Suppressor macrophage treated with lipopolysaccharide for 4 hours (primary cell): ENCODE measurements at regions not wholly inside any gene's neighbourhood (a gene's known extent, or its start where the extent isn't known, plus 50 kb on each side); places are given as distances from the start of the nearest gene placed in this dataset.
A peak's percentile ranks its signal among the peaks of the same experiment; 100 is the strongest.

Source experiments
- DNase-seq: peaks from one replicate; pipeline ENCODE4 v3.0.0-alpha.2; 2020

DNA sequence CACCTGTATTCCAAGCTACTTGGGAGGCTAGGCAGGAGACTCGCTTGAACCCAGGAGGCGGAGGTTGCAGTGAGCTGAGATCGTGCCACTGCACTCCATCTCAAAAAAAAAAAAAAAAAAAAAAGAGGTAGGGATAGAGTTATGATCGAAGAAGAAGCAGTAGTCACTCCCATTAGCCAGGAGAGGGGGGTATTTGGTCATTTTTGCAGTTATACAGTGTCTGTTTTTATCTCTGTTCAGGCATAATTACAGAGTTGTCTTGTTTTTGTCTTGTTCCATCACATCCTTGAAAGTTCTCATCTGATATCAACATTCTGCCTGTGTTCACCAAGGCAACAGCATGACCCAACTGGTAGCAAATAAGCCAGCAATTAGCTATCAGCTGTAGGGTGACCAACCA lies 98.5 kb upstream of the TMPO start:
- peak; percentile 39 for DNase-seq

GRCh38 chr12:98417266-98417665 lies 98.1 kb upstream of the TMPO start:
- peak; percentile 57 for DNase-seq

DNA sequence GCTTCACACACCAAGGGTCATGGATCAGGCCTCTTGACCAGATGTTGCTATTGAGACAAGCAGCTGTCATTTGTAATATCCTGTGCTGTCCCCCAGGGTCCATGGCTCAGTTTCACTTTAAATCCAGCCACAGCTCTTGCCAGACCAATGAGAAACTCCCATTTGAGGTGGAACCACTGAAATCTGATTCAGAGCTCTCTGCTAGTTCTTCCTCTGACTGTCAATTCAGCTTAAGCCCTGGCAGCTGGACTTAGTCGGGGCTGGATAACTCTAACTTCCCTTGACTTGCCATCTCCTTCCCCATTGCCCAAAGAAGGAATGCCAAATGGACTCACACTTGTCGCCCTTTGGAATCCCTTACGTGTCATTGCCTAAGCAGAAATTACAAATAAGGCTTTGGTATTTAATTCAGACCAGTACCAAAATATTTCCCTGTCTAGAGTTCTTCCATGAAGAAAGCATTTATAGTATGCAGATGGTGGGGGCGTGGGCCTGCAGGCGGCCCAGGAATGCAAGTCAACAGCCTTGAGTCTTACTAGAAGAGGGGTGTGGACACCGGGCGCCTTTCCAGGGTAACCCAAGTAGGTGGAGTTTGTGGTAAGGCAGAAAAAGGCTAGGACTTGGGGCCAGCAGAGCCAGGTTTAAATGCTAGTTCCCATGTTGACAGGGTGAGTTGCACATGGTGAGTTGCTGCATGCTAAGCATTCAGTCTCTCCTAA lies 96.9 kb upstream of the TMPO start:
- DNase-seq: peak; percentile 41

DNA sequence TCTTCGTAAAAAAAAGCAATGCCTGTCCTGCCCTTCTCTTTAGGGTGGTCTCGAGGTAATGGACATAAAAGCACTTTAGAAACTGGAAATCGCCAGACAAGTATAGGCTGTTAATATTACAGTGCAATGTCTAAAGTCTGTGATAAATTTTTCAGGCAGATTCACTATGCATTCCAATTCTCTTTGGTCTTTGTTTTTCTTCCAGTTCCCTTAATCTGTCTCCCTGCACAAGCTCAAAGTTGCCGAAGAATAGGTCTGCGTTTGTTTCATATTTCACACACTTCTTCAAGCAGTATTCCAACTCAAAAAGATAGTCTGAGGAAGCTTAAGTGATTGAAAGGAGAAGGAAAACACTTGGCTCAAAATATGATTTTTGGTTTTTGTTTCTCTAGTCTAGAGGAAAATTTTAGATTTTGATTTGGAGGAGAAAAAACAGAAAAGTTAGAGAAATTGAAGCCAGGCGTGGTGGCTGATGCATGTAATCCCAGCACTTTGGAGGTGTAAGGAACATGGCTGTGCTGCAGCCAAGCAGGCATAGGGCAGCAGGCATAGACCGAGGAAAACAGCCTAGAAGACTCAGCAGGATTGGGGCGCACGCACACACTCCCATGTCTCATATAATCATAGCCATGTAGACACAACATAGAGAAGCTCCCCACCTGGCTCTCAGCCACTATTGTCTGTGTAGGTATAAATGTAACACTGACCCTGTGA lies 96.2 kb upstream of the TMPO start:
- no peak for DNase-seq

DNA sequence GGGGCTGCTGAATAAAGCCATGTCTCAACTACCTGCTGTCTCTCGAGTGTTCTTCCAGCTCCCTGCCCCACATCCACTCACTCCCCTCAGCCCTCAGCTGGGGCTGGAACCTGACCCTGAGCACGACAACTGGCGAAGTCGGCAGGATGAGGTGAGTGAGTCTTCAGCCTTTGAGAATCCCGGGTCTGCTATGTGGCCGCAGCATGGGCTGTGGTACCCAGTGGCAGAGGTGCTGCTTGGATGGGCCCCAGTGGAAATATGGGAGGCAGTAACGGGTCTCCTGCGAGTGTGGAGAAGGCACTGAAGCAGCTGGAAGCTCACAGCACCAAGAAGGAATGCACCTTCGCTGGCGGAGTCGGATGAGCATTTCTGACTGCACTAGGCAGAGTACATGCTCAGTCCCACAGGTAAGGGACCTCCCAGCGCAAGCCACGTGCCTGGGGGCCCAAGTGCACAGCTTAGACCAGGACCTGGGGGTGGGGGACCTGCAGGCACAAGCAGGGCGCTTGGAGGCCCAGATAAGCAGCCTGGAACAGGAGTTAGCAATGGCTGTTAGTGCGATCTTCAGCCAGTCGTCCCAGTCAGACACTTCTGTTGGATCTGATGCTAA lies 95.5 kb upstream of the TMPO start:
- DNase-seq: no peak

GRCh38 chr12:98420461-98420860 lies 94.9 kb upstream of the TMPO start:
- DNase-seq: no peak

DNA sequence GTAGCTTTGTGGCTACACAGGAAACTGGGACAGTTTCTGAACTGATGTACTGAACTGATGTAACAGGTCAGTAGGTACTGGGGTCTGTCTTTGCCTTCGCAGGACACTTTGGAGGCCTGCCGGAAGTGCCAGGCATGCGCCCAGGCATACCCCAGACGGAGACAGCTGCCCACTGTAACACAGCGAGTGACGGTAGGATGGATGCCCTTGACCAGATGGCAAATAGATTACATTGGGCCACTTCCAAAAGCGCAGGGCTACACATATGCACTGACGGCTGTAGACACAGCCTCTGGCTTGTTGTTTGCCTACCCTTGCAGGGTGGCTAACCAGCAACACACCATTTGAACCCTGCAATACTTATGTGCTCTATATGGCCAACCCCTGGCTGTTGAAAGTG lies 94.1 kb upstream of the TMPO start:
- DNase-seq: no peak

DNA sequence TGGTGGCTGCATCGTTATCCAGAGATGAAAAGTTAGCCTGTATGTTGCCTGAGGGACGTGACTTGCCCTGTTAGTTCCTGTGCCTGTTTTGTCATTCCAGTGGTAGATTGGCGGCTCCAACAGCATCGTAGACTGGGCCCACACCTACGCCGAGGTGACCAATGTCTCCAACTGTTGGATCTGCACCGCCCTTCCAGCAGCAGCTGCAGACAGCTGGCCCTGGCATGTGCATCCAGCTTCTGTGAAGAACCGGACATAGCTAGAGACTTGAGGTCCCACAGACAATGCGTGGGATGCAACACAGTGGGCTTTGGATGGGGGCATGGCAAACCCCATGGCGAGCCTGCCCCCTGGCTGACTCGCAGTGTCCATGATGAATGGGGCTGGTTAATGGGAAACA lies 93.0 kb upstream of the TMPO start:
- no peak for DNase-seq

- DNase-seq: no peak
Measured at GRCh38 chr12:98422812-98423211, 92.6 kb upstream of the TMPO start.

DNA sequence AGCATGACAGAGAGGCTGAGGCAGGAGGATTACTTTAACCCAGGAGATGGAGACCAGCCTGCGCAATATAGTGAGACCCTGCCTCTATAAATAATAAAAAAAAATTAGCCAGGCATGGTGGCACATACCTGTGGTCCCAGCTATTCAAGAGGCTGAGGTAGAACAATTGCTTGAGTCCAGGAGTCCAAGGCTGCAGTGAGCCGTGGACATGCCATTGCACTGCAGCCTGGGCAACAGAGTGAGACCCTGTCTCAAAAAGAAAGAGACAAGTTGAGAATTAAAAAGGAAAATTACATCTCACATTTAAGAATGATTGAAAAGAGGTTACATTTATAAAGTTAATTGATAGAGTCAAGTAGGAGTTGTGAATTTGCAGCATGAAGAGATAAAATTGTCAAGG lies 91.4 kb upstream of the TMPO start:
- no peak for DNase-seq

GRCh38 chr12:98424726-98425401 lies 90.5 kb upstream of the TMPO start:
- peak; percentile 74 for DNase-seq

- DNase-seq: no peak
Measured at GRCh38 chr12:98425859-98426258, 89.5 kb upstream of the TMPO start.

DNA sequence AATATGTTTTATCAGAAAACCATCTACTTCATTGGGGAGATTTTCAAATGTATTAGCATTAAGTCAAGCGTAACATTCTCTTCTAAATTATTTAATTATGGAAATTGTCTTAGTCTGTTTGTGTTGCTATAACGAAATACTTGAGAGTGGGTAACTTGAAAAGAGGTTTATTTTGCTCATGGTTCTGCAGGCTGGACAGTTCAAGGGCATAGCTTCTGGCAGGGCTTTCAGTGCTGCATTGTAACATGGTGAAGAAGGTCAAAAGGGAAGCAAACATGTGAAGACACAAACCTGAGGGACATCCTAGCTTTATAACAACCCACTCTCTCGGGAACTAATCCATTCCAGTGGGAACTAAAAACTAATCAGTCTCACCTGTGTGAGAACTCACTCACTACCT lies 84.3 kb upstream of the TMPO start:
- no peak for DNase-seq

DNA sequence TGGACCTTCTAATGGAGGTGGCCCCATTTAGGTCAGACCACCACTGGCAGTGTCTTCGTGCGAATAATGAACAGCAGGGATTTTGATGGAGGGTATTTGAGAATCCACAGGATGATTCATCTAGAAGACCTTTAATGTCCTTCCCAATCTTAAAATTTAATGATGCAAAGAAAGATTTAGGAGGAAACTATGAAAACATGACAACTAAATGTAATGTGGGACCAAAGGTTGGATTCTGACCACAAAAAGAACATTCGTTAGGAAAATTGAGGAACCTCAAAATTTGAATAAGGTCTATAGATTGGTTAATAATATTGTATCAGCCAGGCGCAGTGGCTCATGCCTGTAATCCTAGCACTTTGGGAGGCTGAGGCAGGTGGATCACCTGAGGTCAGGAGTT lies 78.2 kb upstream of the TMPO start:
- DNase-seq: no peak

DNA sequence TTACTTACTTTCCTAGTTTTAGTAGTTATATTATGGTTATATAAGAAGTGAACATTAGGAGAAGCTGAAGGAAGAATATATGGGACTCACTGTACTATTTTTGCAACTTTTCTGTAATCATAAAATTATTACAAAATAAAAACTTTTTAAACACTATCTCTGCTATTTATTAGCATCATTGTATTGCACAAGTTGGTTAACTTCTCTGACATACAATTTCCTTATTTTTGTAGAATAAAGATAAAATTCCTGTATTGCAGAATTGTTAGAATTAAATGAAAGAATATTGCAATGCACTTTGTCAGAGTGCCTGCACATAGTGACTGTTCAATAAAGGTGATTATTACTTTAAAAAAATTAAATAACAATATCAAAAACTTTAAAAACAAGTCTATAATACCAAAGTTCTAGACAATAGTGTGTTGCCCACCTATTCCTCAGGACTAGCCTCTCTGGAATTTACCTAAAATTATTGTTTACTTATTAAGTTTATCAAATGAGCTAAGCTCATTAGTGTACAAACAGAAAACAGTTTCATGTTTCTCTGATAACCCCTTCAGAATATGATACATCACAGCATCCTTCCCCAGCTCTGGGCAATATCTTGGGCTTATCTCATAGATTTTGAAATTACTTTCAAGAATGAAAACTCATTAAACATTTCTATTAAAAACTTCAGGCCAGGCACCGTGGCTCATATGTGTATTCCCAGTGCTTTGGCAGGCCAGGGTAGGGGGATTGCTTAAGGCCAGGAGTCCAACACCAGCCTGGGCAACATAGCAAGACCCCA lies 77.4 kb upstream of the TMPO start:
- peak; percentile 46 for DNase-seq

- no peak for DNase-seq
Measured at GRCh38 chr12:98438656-98439230, 76.6 kb upstream of the TMPO start.

- DNase-seq: peak; percentile 85
Measured at GRCh38 chr12:98439471-98439951, 75.9 kb upstream of the TMPO start.

DNA sequence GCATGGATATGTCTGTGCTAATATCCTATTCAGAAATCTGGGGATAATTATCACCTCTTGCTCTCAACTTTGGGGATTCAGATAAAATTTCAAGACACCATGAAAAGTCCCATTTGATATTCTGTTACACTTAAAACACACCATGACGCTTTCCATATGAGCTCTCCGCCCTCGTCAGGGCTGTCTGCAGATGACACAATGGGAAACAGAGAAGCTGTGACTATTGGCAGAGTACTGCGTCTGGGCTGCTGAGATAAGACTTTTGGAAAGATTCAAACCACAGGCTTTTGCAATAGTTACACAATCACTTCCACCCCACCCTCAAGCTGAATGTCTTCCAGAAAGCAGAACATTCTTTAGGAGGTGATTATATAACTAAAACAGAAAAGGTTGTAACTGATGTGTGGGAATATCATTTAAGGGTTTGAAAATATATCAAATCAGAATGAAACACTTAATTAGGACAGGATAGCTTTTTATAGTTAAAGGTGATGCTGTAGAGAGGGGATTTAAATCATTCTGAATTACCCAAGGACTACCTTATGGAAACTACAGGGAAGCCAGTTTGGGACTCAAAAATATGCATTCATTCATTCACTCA lies 75.3 kb upstream of the TMPO start:
- DNase-seq: peak; percentile 97

DNA sequence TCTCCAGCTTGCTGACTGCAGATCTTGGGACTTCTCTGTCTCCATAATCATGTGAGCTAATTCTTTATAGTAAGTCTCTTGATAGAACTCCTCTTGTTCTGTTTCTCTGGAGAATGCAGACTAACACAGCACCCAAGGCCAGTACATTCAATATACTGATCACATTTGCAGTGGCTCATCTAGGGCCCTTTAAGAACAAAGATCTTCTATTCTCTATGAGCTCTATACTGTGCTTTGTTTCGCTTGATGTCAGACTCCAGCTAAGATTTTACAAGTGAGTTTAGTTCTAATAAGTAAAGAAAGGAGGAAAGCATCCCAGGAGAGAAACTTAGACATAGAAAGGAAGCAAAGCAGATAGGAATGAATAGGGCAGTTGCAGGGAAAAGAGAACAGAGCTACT lies 69.3 kb upstream of the TMPO start:
- DNase-seq: no peak

GRCh38 chr12:98446682-98447081 lies 68.7 kb upstream of the TMPO start:
- peak; percentile 84 for DNase-seq

- no peak for DNase-seq
Measured at GRCh38 chr12:98449584-98449983, 65.8 kb upstream of the TMPO start.

DNA sequence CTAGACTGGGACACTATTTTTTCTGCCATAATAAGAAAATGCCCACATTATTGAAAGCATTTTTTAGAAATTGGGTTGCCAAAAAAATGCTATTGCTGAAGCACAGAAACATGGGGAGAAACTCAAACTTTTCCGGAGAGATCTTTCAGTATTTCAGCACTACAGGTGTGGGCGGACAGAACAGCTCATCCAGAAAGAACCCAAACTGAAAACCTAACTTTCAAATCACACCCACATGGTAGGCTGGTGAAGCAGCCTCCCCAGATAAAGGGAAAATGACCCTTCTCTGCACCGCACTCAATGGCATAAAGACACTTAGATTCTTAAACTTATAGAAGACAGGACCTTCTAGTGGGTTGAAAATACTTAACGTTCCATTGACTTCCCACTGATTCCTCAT lies 62.3 kb upstream of the TMPO start:
- DNase-seq: peak; percentile 45
